Ammon's horn (tissue), 1 donor: ENCODE measurements at regions not wholly inside any gene's neighbourhood (a gene's known extent, or its start where the extent isn't known, plus 50 kb on each side); places are given as distances from the start of the nearest gene placed in this dataset.
"Not testable (repeated sequence)": the region's sequence is repeated elsewhere in the genome, so short reads cannot be mapped to it uniquely, and the experiment has no call there.

Experiments used
- DNase-seq: peaks from one replicate; pipeline ENCODE4 v3.0.0-alpha.2; 2016; ENCODE audit warnings: low spot score

DNA sequence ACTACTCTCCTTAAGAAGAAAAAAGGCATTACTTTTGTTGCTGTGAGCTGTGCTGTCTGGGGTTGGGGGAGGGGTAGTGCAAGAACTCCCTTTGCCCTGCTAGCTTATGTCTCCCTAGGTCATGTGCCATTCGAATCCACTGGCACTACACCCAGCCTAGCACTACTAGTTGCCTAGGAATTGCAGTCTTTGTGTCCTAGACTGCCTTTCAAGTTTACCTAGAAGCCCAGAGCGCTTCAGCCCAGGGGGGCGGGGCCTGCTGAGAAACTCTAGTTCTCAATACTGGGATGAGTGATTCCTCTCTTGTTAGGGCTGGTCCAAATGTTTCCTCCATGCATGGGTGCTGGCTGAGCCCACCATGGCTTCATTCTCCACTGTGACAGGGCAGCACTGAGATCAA lies 1011.5 kb downstream of the PCDH19 start:
- DNase-seq, result no peak

DNA sequence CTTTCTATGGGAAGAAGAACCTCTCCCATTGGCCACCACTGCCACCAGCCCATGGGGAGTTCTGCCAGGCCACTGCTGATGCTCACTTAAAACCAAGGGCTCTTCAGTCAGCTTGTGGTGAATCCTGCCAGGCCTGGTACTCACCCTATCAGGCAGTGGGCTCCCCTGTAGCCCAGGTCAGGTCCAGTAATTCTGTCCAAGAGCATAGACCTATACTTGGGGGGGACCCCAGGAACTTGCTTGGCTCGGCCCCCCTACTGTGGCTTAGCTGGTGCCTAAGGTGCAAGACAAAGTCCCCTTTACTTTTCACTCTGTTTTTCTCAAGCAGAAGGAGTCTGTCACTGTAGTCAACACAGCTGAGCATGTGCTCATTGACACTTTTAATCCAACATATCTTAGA lies 1012.2 kb downstream of the PCDH19 start:
- no peak for DNase-seq

DNA sequence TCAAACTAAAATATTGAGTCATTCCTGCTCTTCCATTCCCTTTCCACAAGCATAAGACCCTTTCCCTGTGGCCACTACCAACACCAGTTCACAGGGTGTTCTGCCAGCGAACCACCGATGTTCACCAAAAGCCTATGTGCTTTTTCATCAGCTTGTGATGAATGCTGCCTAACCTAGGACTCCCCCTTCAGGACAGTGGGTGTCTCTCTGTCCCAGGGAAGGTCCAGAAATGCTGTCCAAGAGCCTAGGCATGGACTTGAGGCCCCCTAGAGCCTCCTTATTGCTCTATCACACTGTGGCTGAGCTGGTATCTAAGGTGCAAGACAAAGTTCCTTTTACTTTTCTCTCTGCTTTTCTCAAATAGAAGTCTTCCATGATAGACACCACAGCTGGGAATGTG lies 1015.6 kb downstream of the PCDH19 start:
- no peak for DNase-seq

DNA sequence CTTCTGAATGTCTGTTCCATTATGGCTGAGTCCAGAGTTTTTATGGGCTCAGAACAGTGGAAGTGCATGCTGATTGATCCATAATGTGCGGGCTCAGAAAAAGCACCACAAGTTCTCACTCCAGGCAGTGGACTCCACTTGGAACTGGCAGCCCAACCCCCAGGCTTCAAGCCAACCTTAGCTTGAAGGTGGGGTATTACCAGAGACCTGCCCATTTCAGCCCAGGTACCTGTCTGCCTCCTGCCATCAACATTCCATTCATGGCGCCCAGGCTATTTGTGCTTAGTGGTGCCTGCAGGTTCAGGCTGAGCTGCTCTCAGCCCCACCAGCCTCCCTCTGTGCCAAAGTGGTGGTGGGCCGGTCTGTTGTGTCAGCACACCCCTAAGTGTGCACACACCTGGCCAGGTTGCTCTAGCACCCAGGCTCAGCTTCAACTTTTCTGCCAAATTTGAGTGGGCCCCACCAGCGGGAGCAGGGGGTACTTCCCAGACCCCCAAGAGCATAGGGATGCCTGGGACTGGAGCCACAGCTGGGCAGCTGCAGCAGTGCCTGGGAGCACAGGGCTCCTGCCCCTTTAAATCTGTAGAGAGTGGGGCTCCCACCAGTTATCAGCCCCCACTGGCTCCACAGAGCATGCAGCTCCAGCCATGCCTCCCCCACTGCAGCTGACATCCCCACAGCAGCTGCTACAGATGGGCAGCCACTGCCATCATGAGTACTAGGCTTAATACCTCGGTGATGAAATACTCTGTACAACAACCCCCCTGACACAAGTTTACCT lies 1025.3 kb downstream of the PCDH19 start:
- no peak for DNase-seq

DNA sequence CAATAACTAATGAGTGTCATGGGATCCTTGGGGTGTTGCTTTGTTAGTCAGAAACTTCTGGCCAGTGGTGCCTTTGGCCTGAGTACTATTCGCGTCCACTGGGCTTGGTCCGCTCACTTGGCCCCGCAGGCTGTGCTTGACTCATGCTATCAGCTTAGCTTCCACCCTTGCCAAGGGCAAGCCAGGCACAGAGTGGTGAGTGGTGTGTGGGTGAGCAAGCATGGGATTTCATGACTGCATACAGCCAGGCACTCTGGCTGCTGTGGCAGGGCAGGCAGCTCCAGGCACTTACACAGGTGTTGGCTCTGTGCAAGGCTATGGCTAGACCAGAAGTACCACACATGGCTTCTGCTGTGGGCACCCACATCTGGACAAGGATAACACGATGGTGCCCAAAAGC lies 1026.3 kb downstream of the PCDH19 start:
- DNase-seq, result no peak

DNA sequence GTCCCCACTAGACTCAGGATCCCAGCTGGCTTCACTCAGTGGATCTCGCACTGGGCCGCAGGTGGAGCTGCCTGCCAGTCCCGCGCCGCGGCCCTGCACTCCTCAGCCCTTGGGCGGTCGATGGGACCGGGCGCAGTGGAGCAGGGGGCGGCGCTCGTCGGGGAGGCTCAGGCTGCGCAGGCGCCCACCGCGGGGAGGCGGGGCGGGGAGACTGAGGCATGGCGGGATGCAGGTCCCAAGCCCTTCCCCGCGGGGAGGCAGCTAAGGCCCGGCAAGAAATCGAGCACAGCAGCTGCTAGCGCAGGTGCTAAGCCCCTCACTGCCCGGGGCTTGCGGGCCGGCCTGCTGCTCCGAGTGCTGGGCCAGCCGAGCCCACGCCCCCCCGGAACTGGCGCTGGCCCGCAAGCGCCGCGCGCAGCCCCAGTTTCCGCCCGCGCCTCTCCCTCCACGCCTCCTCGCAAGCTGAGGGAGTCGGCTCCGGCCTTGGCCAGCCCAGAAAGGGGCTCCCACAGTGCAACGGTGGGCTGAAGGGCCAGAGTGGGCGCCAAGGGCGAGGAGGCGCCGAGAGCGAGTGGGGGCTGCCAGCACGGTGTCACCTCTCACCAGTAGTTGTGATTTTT lies 1038.0 kb downstream of the PCDH19 start:
- DNase-seq, result no peak

DNA sequence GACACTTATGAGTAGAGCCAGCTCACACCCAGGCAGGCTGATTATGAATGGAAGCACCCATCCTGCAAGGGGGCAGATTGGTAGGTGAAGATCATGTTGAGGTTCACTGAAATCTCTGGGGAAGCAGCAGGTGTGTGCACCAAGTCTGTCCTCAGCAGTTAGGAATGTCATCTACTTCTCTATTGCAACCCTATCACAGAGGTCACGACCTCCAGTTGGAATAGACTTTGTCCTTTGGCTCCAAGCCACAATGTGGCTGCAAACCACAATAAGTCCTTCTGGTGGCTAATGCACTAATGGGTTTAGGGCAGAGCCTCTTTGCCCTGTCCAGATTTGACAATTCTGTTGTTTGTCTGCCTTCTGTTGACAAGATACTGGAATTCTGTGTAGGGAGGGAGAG lies 1056.7 kb downstream of the PCDH19 start:
- no peak for DNase-seq

DNA sequence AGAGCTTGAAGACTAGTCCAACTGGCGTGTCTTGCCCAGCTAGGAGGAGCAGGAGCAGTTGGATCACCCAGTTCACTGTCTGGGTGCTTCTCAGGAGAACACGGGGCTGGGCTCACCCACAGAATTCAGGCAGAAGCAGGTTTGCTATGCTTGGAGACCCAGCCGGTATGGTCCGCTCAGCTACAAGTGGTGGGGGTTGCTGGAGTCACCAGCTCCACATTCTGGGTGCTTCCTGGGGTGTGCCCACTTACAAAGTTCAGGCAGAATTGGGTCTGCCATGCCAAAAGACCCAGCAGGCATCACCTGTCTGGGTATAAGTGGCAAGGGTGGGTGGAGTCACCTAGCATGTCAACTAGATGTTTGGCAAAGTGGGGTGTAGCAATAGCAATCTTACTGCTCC lies 1061.8 kb downstream of the PCDH19 start:
- no peak for DNase-seq

DNA sequence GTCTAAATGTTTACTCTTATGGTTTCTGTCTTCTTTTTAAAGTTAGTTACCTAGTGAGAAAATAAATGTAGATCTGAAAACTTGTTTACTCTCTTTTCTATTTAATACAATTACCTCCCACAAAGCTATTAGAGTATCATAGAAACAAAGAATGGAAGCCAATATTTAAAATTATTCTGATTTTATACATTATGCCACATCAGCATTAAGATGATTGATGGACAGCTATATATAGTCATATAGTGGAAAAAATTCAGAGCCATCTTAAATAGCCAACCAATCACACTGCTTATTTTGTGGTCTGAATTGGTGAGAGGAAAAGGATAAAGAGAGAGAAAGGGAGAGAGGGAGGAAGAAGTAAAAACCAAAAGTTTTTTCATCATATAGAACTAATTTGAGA lies 1101.8 kb downstream of the PCDH19 start:
- DNase-seq, result no peak

DNA sequence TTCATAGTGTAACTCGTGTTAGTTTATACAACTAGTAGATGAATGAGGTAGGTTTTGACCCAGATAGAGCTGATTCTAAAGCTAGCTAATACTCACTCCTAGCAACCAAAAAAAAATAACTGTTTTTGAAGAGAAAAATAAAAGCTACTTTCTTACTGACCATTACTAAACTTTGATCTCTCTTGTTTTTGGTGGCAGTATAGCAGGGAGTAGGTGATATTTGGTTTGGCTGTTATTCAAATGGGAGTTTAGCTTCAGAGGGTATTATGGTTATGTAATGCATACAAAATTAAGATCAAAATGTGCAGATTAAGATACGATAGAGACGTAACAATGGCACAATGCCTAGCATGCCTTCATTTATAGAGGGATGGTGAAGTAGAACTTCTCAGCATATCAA lies 1104.5 kb downstream of the PCDH19 start:
- DNase-seq, result no peak

DNA sequence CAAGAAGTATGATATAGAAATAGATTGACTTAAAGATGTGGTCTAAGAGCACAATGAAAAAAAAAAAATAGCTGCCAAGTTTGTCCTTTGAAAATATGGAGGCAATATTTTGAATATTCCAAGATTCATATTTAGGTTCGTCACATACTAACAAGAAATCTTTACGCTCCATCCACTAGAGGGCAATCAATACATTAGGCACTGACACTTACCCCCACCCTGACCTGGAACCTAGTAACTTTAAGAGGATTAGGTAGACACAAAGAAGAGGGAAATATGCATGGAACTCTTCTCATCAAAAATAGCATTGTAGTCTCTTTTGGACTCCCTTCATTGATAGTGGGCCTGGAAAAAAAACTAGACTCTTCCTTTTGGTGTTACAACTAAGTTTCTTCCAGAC lies 1108.1 kb downstream of the PCDH19 start:
- peak; percentile 2 for DNase-seq

DNA sequence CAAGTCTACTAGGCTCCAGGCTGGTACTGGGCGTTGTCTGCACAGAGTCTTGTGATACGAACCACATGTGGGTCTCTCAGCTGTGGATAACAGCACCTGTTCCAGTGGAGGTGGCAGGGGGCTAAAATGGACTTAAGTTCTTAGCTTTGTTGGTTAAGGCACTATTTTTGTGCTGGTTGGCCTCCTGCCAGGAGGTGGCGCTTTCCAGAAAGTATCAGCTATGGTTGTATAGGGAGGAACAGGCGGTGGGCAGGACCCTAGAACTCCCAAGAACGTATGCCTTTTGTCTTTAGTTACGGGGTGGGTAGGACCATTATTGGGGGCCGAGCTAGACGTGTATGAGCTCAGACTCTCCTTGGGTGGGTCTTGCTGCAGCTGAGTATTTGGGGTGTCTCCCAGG lies 1138.4 kb downstream of the PCDH19 start:
- DNase-seq, result no peak

DNA sequence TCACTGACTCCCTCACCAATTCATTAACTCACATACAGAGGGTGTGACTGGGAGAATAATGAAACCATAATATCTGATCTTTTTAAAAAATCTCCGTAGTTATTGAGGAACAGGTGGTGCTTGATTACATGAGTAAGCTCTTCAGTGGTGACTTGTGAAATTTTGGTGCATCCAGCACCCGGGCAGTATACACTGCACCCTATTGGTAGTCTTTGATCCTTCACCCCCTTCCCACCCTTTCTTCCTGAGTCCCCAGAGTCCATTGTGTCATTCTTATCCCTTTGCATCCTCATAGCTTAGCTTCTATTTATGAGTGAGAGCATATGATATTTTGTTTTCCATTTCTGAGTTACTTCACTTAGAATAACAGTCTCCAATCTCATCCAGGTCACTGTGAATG lies 1143.8 kb downstream of the PCDH19 start:
- no peak for DNase-seq

DNA sequence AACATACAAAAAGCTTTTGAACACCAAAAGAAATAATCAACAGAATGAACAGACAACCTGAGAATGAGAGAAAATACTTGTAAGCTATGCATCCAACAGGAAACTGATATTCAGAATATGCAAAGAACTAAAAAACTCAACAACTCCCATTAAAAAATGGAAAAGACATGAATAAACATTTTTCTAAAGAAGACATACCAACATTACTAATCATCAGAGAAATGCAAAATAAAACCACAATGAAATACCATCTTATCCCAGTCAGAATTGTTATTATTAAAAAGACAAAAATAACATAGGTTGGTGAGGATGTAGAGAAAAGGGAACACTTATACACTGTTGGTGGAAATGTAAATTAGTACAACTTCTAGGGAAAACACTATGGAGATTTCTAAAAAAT lies 1161.9 kb downstream of the PCDH19 start:
- DNase-seq, result no peak

DNA sequence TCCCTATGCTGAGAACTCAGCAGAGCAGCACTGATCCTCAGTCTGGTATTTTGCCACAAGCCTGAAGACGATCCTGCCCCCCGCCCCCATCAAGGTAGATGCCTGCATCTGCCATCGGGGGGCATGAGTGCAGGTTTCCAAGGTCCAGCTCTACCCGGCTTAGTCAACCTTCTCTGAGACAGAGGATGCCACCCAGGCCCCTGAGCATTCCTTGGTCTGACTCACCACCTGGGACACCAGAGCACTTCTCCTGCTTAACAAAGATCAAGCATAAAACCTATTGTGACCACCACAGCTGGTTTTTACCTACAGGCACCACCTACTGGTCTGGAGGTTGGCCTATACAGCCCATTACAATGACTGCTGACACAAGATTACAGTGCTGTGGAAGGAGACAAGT lies 1168.1 kb downstream of the PCDH19 start:
- DNase-seq, result no peak

DNA sequence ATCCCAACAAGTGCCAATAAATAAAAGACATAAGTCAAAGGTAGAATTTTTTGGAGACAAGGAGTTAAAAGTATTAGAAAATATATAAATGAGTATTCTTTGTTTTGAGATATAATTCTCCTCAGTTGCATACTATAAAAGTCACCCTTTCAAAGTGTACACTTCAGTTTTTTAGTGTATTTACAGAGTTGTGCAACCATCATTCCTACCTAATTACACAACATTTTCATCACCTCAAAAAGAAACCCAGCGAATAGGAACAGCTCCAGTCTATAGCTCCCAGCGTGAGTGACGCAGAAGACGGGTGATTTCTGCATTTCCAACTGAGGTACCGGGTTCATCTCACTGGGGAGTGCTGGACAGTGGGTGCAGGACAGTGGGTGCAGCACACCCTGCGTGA lies 1175.7 kb downstream of the PCDH19 start:
- DNase-seq, result not testable (repeated sequence)

DNA sequence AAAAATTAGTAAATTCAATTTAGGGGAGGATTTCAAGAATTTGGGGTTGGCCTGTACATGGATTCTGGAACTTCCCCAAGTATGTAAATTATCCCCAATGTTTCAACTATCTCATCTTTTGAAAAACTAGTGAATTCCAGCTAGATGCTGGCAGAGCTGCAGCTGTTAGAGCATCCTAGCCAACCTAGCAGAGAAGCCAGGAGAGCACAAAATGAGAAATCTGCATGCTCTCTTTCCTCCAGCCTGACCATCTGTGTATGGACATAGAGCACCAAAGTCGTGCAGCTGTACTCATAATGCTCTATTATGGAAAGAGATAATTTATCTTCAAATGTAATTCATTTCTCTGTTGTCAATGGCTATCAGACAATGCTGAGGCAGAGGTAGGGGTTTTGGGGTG lies 1217.7 kb downstream of the PCDH19 start:
- no peak for DNase-seq

DNA sequence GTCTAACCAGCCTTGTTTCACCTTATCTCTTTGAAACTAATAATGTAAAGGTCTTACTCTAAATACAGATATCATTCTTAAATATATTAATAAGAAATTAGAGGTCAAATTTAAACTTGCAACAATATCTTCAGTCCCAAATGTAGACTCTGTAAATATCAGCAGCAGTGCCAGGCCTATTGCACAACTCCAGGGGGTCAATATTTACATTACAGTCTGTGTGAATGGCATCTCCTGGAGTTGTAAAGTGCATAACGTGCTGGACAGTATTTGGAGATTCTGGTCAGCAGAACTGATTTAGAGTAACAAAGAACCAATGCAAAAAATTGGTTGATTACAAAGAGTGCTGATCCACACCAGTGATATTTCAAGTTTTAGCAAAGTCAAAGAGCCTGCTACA lies 1225.9 kb downstream of the PCDH19 start:
- DNase-seq, result no peak

DNA sequence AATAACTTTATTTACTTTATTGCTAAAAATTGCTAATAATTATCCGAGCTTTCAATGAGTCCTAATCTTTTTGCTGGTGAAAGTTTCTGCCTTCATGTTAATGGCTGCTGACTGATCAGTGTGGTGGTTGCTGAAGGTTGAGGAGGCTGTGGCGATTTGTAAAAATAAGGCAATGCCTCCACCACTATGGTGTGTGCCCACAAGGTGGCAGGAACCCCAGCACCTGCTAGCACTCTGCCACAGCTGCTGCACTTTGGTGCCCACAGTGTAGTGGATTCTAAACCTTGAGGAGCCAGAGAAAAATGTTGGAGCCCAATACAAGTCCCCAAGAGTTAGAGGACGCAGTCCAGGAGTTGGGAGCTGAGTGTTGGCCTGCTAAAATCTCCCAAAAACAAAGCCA lies 1237.1 kb downstream of the PCDH19 start:
- DNase-seq, result no peak

DNA sequence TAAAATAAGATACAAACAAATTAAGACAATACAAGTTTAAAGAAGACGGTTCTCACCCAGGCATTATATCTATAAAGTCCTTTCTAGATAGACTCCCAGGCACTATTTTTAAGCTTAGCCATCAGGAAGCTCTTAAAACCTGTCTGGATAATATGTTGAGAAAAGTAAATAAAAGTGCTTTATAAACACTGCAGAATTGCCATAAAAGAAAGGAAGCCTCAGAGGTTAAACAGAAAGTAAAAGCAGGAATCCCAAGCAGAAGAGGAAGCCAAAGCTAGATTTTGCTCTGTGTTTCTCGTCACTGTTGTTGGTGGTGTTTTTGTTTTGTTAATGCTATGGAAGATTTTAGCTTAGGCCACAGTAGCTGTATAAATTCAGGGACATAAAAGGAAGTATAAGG lies 1267.3 kb downstream of the PCDH19 start:
- no peak for DNase-seq

DNA sequence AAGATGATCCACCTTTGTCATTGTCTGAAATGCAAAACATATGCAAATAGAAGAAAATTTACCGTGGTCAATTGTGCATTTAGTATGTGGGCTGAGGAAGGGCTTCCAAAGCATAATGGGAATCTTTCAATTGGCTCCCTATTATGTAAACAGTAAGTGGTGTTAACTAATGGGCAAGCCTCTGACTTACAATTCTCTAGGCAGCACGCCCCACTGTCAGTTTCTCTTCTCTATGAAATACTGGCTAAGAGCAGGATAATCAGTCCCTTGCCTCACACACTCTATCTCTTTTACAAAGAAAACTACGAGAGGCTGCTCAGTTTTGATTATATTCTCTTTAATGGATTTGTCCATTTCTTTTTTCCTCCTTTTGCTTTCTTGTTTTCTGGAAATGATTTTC lies 1272.6 kb downstream of the PCDH19 start:
- DNase-seq, result no peak

DNA sequence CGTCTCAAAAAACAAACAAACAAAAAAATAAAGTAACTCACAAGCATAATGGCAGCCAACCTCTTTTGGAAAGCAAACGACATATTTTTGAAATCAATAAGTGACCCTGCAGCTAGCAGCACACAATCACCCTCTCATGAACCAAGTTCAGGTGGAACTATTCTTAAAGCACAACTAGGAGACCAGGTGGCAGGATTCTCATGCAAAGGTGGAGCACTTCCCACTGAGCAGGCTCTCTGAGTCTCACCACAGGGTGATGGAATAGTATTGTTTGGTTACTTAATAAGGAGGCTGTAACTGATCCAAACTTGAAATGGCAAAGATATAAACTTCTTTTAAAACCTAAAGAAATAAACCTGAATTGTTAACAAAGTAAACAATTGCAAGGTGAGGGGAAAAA lies 1293.1 kb downstream of the PCDH19 start:
- no peak for DNase-seq

DNA sequence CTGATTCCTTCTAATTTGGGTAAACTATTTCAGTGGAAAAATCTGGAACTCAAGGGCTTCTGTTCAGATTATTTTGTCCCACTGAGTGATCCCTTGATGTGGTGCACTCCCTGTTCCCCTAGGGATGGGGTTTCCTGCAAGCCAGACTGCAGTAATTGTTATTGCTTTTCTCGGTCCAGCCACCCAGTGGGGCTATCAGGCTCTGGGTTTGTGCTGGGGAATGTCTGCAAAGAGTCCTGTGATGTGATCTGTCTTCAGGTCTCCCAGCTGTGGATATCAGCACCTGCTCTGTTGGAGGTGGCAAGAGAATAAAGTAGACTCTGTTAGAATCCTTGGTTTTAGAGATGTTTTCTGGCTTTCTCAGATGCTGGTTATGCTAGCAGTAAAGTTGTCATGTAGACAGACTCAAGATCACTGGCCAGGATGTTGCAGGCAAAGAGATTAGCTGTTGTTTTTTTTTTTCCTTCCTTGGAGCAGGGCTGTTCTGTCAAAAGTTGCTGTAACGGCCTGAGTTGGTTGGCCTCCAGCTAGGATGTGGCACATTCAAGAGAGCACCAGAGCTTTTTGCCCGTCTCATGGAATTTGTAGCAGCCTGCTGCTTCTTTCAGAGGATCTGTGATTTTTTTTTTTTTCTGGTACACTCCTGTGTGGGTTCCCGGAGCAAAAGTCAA lies 1314.0 kb downstream of the PCDH19 start:
- no peak for DNase-seq

DNA sequence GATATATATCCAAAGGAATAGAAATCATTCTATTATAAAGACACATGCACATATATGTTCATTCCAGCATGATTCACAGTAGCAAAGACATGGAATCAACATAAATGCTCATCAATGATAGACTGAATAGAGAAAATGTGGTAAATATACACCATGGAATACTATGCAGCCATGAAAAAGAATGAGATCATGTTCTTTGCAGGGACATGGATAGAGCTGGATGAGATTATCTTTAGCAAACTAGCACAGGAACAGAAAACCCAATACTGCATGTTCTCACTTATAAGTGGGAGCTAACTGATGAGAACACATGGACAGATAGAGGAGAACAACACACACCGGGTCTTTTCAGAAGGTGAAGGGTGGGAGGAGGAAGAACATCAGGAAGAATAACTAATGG lies 1318.6 kb downstream of the PCDH19 start:
- no peak for DNase-seq
